OCI-LY7 (cell line): ENCODE measurements at regions not wholly inside any gene's neighbourhood (a gene's known extent, or its start where the extent isn't known, plus 50 kb on each side); places are given as distances from the start of the nearest gene placed in this dataset.

Experiments
- BruUV-seq: library from RNA; stranded (reverse); fragments of 400-500 nt; replicated peaks from 2 replicates; lab custom pipeline; 2021; lab: Mats Ljungman, UMichigan
- CTCF ChIA-PET: fragments of 300-600 bp; sonication (Branson Sonifier 250); formaldehyde crosslinking; loops from one replicate; lab custom pipeline; 2022; ENCODE audit warnings: antibody characterized with exemption; ENCODE audit not compliant: unreplicated experiment; lab: Charles Lee
- POLR2A ChIA-PET: fragments of 300-600 bp; sonication (Branson Sonifier 250); formaldehyde crosslinking; loops from one replicate; lab custom pipeline; 2022; ENCODE audit warnings: antibody characterized with exemption; lab: Charles Lee
- DNase-seq: peaks from one replicate; pipeline ENCODE4 v3.0.0-alpha.2; 2015; ENCODE audit warnings: low spot score
- H2AFZ ChIP-seq: fragments of 200-600 bp; sonication (generic), shearing (Covaris generic); 2 replicates; pipeline ENCODE4 v1.6.1; 2014; ENCODE audit warnings: mild to moderate bottlenecking, antibody characterized with exemption, low read length, moderate library complexity
- H3K27ac ChIP-seq: fragments of 200-600 bp; sonication (generic); 2 replicates; pipeline ENCODE4 v1.5.1; 2014; ENCODE audit warnings: mixed run types, low read depth, mild to moderate bottlenecking, moderate library complexity, low read length, inconsistent platforms; ENCODE audit not compliant: poor library complexity, severe bottlenecking
- H3K36me3 ChIP-seq: fragments of 200-600 bp; sonication (generic); 2 replicates; pipeline ENCODE4 v1.6.1; 2014; ENCODE audit warnings: mild to moderate bottlenecking, antibody characterized with exemption, low read length, moderate library complexity, mixed read lengths; ENCODE audit not compliant: insufficient read depth
- H3K4me1 ChIP-seq: fragments of 200-600 bp; sonication (generic); 2 replicates; pipeline ENCODE4 v1.5.1; 2014; ENCODE audit warnings: mild to moderate bottlenecking, low read length; ENCODE audit not compliant: insufficient read depth, poor library complexity, severe bottlenecking
- H3K4me2 ChIP-seq: fragments of 200-600 bp; sonication (generic); 2 replicates; pipeline ENCODE4 v1.6.1; 2014; ENCODE audit warnings: mild to moderate bottlenecking, low read length
- H3K4me3 ChIP-seq: fragments of 200-600 bp; sonication (generic); 2 replicates; pipeline ENCODE4 v1.5.1; 2014; ENCODE audit warnings: mild to moderate bottlenecking, low read depth, low read length; ENCODE audit not compliant: poor library complexity, severe bottlenecking
- H3K79me2 ChIP-seq: fragments of 200-600 bp; sonication (generic); 2 replicates; pipeline ENCODE4 v1.6.1; 2016; ENCODE audit warnings: low read depth, mild to moderate bottlenecking, low read length, moderate library complexity, mixed read lengths; ENCODE audit not compliant: insufficient read depth
- H3K9me2 ChIP-seq: fragments of 200-600 bp; sonication (generic); 2 replicates; pipeline ENCODE4 v1.6.1; 2016; ENCODE audit warnings: mild to moderate bottlenecking, low read length, mixed read lengths; ENCODE audit not compliant: insufficient read depth
- H3K9me3 ChIP-seq: fragments of 200-600 bp; sonication (generic); 2 replicates; pipeline ENCODE4 v1.6.1; 2014; ENCODE audit warnings: mild to moderate bottlenecking, mixed run types, low read length, mixed read lengths
- H4K20me1 ChIP-seq: fragments of 200-600 bp; sonication (generic); 2 replicates; pipeline ENCODE4 v1.6.1; 2014; ENCODE audit warnings: mild to moderate bottlenecking, antibody characterized with exemption, low read length, moderate library complexity, mixed read lengths; ENCODE audit not compliant: insufficient read depth
- EZH2phosphoT487 ChIP-seq: fragments of 200-600 bp; sonication (generic); IDR thresholded peaks from 2 replicates; pipeline ENCODE4 v1.6.1; 2018; ENCODE audit warnings: low read depth, borderline replicate concordance, mild to moderate bottlenecking, mixed run types, antibody characterized with exemption, low read length, moderate library complexity, mixed read lengths
- intact Hi-C: fragments of 100-400 bp; cut with micrococcal nuclease; formaldehyde crosslinking; loops from one replicate; pipeline ENCODE4 v1.10.0; 2022; ENCODE audit not compliant: unreplicated experiment
- TF ChIP-seq, protein P1 (sequence below): fragments of 200-600 bp; sonication (generic); conservative IDR thresholded peaks from 2 replicates; pipeline ENCODE4 v1.5.1; 2014; ENCODE audit warnings: mild to moderate bottlenecking, antibody characterized with exemption, low read length, moderate library complexity, mixed read lengths

DNA sequence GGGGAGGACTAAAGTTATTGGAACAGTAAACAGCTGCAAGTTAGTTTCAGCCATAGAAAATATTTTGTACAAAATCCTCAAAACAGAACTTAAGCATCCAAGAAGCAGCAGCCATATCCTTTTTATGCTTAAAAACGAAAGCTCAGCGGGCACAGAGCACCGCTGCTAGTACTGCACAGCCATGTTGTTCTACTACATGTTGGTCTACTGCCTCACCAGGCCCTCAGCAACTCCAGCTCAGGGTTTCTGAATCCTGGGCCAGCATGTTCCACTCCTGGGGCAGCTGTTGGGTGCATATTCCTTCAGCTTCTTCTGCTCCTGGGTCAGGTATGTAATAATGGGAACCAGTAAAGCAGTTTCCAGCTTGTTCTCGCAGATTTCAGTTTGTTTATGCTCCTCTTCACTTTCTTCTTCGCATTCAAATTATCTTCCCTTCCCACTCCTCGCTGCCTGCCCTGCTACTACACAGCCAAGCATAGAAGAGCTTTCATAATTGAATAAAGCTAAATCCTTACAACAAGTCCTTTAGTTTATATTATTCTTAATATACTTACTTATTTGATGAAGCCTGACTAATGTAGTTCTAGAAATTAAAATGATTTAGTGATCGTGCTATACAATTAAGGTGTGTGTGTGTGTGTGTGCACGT is 820.5 kb upstream of the ATXN8OS start:
- no TSS peak for BruUV-seq
- intact Hi-C loops: no loop called here
- ChIA-PET POLR2A (interaction anchor here (0.7 kb wide), 1 partner anchor 151 kb away, joined by 3 read pairs; no protein-coding TSS in a partner anchor), CTCF (no interaction called here)
- TF ChIP-seq, protein P1, sequence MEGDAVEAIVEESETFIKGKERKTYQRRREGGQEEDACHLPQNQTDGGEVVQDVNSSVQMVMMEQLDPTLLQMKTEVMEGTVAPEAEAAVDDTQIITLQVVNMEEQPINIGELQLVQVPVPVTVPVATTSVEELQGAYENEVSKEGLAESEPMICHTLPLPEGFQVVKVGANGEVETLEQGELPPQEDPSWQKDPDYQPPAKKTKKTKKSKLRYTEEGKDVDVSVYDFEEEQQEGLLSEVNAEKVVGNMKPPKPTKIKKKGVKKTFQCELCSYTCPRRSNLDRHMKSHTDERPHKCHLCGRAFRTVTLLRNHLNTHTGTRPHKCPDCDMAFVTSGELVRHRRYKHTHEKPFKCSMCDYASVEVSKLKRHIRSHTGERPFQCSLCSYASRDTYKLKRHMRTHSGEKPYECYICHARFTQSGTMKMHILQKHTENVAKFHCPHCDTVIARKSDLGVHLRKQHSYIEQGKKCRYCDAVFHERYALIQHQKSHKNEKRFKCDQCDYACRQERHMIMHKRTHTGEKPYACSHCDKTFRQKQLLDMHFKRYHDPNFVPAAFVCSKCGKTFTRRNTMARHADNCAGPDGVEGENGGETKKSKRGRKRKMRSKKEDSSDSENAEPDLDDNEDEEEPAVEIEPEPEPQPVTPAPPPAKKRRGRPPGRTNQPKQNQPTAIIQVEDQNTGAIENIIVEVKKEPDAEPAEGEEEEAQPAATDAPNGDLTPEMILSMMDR: no peak
- TF ChIP-seq EZH2phosphoT487: no peak
- Histone ChIP-seq H3K4me3 (no peak overlapping the region), H2AFZ (no peak overlapping the region), H3K9me2 (no peaks in the 10 kb centered on the region), H3K9me3 (no peaks in the 10 kb centered on the region), H3K79me2 (no peaks in the 10 kb centered on the region), H3K36me3 (no peaks in the 10 kb centered on the region), H4K20me1 (no peaks in the 10 kb centered on the region), H3K4me1 (no peaks in the 10 kb centered on the region), H3K4me2 (no peak overlapping the region), H3K27ac (no peak overlapping the region)
- no peak for DNase-seq

DNA sequence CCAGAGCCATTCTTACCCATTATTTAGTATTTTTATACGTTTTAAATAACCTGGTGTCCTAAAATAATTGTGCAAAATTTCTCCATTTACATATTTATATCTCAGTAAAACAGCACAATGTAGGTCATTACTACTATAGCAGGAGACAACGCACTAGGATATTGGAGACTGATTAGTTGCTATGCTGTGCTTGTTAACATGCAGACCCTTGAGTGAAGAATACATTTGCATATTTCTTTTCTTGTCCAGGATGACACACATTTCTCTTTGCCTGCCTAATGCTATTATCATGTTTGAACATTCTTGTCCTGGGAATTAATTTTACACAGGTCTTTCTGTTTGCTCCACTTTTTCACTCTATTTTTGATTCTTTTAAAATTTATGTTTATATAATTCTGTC is 823.8 kb upstream of the ATXN8OS start:
- POLR2A ChIA-PET: no interaction called here
- Histone ChIP-seq H3K36me3 (no peaks in the 10 kb centered on the region), H3K9me3 (no peaks in the 10 kb centered on the region), H2AFZ (no peak overlapping the region), H3K4me3 (no peak overlapping the region), H3K27ac (no peak overlapping the region), H3K79me2 (no peaks in the 10 kb centered on the region), H3K4me2 (no peak overlapping the region), H3K9me2 (no peaks in the 10 kb centered on the region), H4K20me1 (no peaks in the 10 kb centered on the region), H3K4me1 (no peaks in the 10 kb centered on the region)
- intact Hi-C loops: no loop called here
- BruUV-seq: no TSS peak
- TF ChIP-seq, protein P1: no peak
- no peak for TF ChIP-seq EZH2phosphoT487
- no peak for DNase-seq
- CTCF ChIA-PET: no interaction called here

DNA sequence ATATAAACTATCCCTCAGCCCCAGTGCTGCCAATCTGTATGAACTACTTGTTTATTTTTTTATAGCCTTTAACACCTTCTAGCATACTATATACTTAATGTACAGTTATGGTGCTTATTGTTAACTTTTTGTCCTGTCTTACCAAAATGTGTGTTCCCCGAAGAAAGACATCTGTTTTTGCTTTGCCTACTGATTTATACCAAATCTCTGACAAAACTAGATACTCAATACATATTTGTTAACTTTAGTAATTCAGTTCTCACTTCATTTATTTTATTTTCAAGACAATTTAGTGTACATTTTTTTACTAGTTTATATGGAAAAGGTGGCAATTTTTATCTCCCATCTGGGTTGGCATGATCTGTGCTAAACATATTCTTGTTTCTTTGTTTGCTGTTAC is 824.3 kb upstream of the ATXN8OS start:
- Histone ChIP-seq H3K4me2 (no peak overlapping the region), H2AFZ (no peak overlapping the region), H3K36me3 (no peaks in the 10 kb centered on the region), H3K27ac (no peak overlapping the region), H3K4me1 (no peaks in the 10 kb centered on the region), H3K9me3 (no peaks in the 10 kb centered on the region), H3K9me2 (no peaks in the 10 kb centered on the region), H3K79me2 (no peaks in the 10 kb centered on the region), H4K20me1 (no peaks in the 10 kb centered on the region), H3K4me3 (no peak overlapping the region)
- POLR2A ChIA-PET: interaction anchor here (1.6 kb wide), 1 partner anchor 11 kb away, joined by 5 read pairs; no protein-coding TSS in a partner anchor
- no peak for DNase-seq
- CTCF ChIA-PET: no interaction called here
- BruUV-seq: no TSS peak
- no peak for TF ChIP-seq EZH2phosphoT487
- TF ChIP-seq, protein P1: no peak
- intact Hi-C loops: no loop called here
